Rectal smooth muscle tissue (tissue), 1 donor: ENCODE measurements at regions not wholly inside any gene's neighbourhood (a gene's known extent, or its start where the extent isn't known, plus 50 kb on each side); places are given as distances from the start of the nearest gene placed in this dataset.

Experiments used
- H3K27ac ChIP-seq: one replicate; pipeline ENCODE4 v1.7.0; 2013; ENCODE audit warnings: low read depth, low read length, inconsistent platforms
- H3K27me3 ChIP-seq: one replicate; pipeline ENCODE4 v1.7.0; 2013; ENCODE audit warnings: low read length; ENCODE audit not compliant: control insufficient read depth, insufficient read depth
- H3K36me3 ChIP-seq: one replicate; pipeline ENCODE4 v1.7.0; 2013; ENCODE audit warnings: low read length; ENCODE audit not compliant: control insufficient read depth, insufficient read depth
- H3K4me1 ChIP-seq: one replicate; pipeline ENCODE4 v1.7.0; 2013; ENCODE audit warnings: low read length; ENCODE audit not compliant: control insufficient read depth, insufficient read depth
- H3K4me3 ChIP-seq: one replicate; pipeline ENCODE4 v1.7.0; 2013; ENCODE audit warnings: low read length
- H3K9ac ChIP-seq: one replicate; pipeline ENCODE4 v1.7.0; 2013; ENCODE audit warnings: low read length

- Histone ChIP-seq H3K36me3 (no peaks in the 10 kb centered on the region), H3K9ac (no peak overlapping the region), H3K4me1 (peaks cover 38% of the 10 kb centered on the region), H3K4me3 (no peak overlapping the region), H3K27me3 (no peaks in the 10 kb centered on the region), H3K27ac (peak overlapping the region; percentile 60)
Observed at GRCh38 chr12:19884021-19884492, 444.8 kb downstream of the AEBP2 start.

GRCh38 chr12:19885093-19885812, 446.0 kb downstream of the AEBP2 start:
- H3K27me3 ChIP-seq = no peaks in the 10 kb centered on the region
- no peak overlapping the region for H3K9ac ChIP-seq
- H3K4me3 ChIP-seq = no peak overlapping the region
- H3K4me1 ChIP-seq = peaks cover 38% of the 10 kb centered on the region
- H3K27ac ChIP-seq = peak overlapping the region; percentile 73
- H3K36me3 ChIP-seq = no peaks in the 10 kb centered on the region

- Histone ChIP-seq H3K4me1 (peaks cover 38% of the 10 kb centered on the region), H3K9ac (no peak overlapping the region), H3K4me3 (no peak overlapping the region), H3K27ac (peak overlapping the region; percentile 73), H3K36me3 (no peaks in the 10 kb centered on the region), H3K27me3 (no peaks in the 10 kb centered on the region)
Observed at GRCh38 chr12:19886065-19886464, 446.8 kb downstream of the AEBP2 start.

- no peaks in the 10 kb centered on the region for H3K27me3 ChIP-seq
- H3K4me3 ChIP-seq = no peak overlapping the region
- peaks cover 38% of the 10 kb centered on the region for H3K4me1 ChIP-seq
- no peak overlapping the region for H3K9ac ChIP-seq
- H3K27ac ChIP-seq = peak overlapping the region; percentile 73
- no peaks in the 10 kb centered on the region for H3K36me3 ChIP-seq
Observed at GRCh38 chr12:19886639-19887064, 447.4 kb downstream of the AEBP2 start.

GRCh38 chr12:19890024-19890423, 450.7 kb downstream of the AEBP2 start:
- H3K27ac ChIP-seq = no peak overlapping the region
- peaks cover 17% of the 10 kb centered on the region for H3K4me1 ChIP-seq
- H3K9ac ChIP-seq = no peak overlapping the region
- H3K36me3 ChIP-seq = no peaks in the 10 kb centered on the region
- no peaks in the 10 kb centered on the region for H3K27me3 ChIP-seq
- no peak overlapping the region for H3K4me3 ChIP-seq

GRCh38 chr12:19891936-19892591, 452.8 kb downstream of the AEBP2 start:
- Histone ChIP-seq H3K4me3 (no peak overlapping the region), H3K27ac (no peak overlapping the region)

GRCh38 chr12:19893514-19893913, 454.2 kb downstream of the AEBP2 start:
- no peaks in the 10 kb centered on the region for H3K36me3 ChIP-seq
- H3K9ac ChIP-seq = no peak overlapping the region
- no peak overlapping the region for H3K27ac ChIP-seq
- H3K27me3 ChIP-seq = no peaks in the 10 kb centered on the region
- peaks cover 6% of the 10 kb centered on the region for H3K4me1 ChIP-seq
- H3K4me3 ChIP-seq = no peak overlapping the region

More at GRCh38 chr12:19891936-19892591, 452.8 kb downstream of the AEBP2 start:
- H3K4me1 ChIP-seq = peaks cover 7% of the 10 kb centered on the region
- no peaks in the 10 kb centered on the region for H3K36me3 ChIP-seq
- H3K27me3 ChIP-seq = no peaks in the 10 kb centered on the region
- no peak overlapping the region for H3K9ac ChIP-seq

GRCh38 chr12:19894050-19894449, 454.8 kb downstream of the AEBP2 start:
- H3K36me3 ChIP-seq = no peaks in the 10 kb centered on the region
- no peaks in the 10 kb centered on the region for H3K27me3 ChIP-seq
- H3K27ac ChIP-seq = no peak overlapping the region
- peaks cover 6% of the 10 kb centered on the region for H3K4me1 ChIP-seq
- H3K9ac ChIP-seq = no peak overlapping the region
- no peak overlapping the region for H3K4me3 ChIP-seq

GRCh38 chr12:19894803-19895202, 455.5 kb downstream of the AEBP2 start:
- Histone ChIP-seq H3K4me1 (peaks cover 6% of the 10 kb centered on the region), H3K9ac (no peak overlapping the region), H3K4me3 (no peak overlapping the region), H3K27me3 (no peaks in the 10 kb centered on the region), H3K27ac (no peak overlapping the region), H3K36me3 (no peaks in the 10 kb centered on the region)

GRCh38 chr12:19895246-19896020, 456.1 kb downstream of the AEBP2 start:
- Histone ChIP-seq H3K27ac (no peak overlapping the region), H3K4me3 (no peak overlapping the region), H3K27me3 (no peaks in the 10 kb centered on the region), H3K4me1 (peaks cover 6% of the 10 kb centered on the region), H3K36me3 (no peaks in the 10 kb centered on the region), H3K9ac (no peak overlapping the region)

- Histone ChIP-seq H3K4me1 (peaks cover 6% of the 10 kb centered on the region), H3K9ac (no peak overlapping the region), H3K27me3 (no peaks in the 10 kb centered on the region), H3K36me3 (no peaks in the 10 kb centered on the region), H3K4me3 (no peak overlapping the region), H3K27ac (no peak overlapping the region)
Observed at GRCh38 chr12:19896041-19896440, 456.7 kb downstream of the AEBP2 start.

GRCh38 chr12:19896534-19896933, 457.2 kb downstream of the AEBP2 start:
- Histone ChIP-seq H3K4me3 (no peak overlapping the region), H3K27me3 (no peaks in the 10 kb centered on the region), H3K9ac (no peak overlapping the region), H3K36me3 (no peaks in the 10 kb centered on the region), H3K27ac (no peak overlapping the region), H3K4me1 (peaks cover 6% of the 10 kb centered on the region)
